ENCODE measurements at regions not wholly inside any gene's neighbourhood (a gene's known extent, or its start where the extent isn't known, plus 50 kb on each side); places are given as distances from the start of the nearest gene placed in this dataset.

- ChIA-PET CTCF (no interaction called here), POLR2A (no interaction called here)
- H3K27ac Mint-ChIP-seq, result no peak overlapping the region
- ATAC-seq (ENCODE audit: low read depth) (no peak), DNase-seq (no peak)
- H3K4me3 Mint-ChIP-seq, result no peak overlapping the region
- intact Hi-C loops (cut with micrococcal nuclease), result no loop called here
- TF ChIP-seq CTCF (IDR thresholded peaks at IDR 0.05), result no peak
- no peaks in the 10 kb centered on the region for H3K9me3 Mint-ChIP-seq
- H3K36me3 Mint-ChIP-seq (ENCODE audit: low read depth), result no peaks in the 10 kb centered on the region
- no peaks in the 10 kb centered on the region for H3K4me1 Mint-ChIP-seq
- H3K27me3 Mint-ChIP-seq, result no peaks in the 10 kb centered on the region
Observed at GRCh38 chr3:106908181-106908938, 468.9 kb upstream of the CCDC54 start.

GRCh38 chr3:106913111-106913698, 464.0 kb upstream of the CCDC54 start:
- no peaks in the 10 kb centered on the region for H3K36me3 Mint-ChIP-seq (ENCODE audit: low read depth)
- H3K4me3 Mint-ChIP-seq, result no peak overlapping the region
- no peak for ATAC-seq (ENCODE audit: low read depth)
- ChIA-PET POLR2A (no interaction called here), CTCF (no interaction called here)
- no peak for TF ChIP-seq CTCF (IDR thresholded peaks at IDR 0.05)
- intact Hi-C loops (cut with micrococcal nuclease), result no loop called here
- DNase-seq, result no peak
- H3K9me3 Mint-ChIP-seq, result no peaks in the 10 kb centered on the region
- H3K4me1 Mint-ChIP-seq, result no peaks in the 10 kb centered on the region
- no peak overlapping the region for H3K27ac Mint-ChIP-seq
- H3K27me3 Mint-ChIP-seq, result peaks cover 3% of the 10 kb centered on the region

DNA sequence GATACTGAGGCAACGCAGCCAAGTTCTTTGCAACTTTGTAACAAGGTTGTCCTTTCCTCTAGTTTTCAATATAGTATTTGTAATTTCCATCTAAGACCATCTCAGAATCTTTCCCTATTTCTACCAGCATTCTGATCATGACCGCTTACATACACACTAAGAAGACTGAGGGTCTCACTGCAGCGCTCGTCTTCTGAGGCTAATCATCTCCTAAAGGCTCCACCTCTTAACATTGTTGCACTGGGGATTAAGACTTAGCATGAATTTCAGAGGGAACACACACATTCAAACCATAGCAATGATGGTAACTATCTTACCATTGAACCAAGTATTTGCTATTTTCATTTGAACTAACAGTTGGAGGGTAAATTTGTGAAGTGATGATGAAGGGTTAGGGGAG, 463.3 kb upstream of the CCDC54 start:
- Mint-ChIP-seq H3K27me3 (peaks cover 3% of the 10 kb centered on the region), H3K9me3 (no peaks in the 10 kb centered on the region), H3K4me1 (no peaks in the 10 kb centered on the region), H3K4me3 (no peak overlapping the region), H3K36me3 (ENCODE audit: low read depth) (no peaks in the 10 kb centered on the region), H3K27ac (no peak overlapping the region)
- intact Hi-C loops (cut with micrococcal nuclease), result no loop called here
- DNase-seq (no peak), ATAC-seq (ENCODE audit: low read depth) (no peak)
- TF ChIP-seq CTCF (IDR thresholded peaks at IDR 0.05), result no peak
- CTCF ChIA-PET, result no interaction called here
- POLR2A ChIA-PET, result no interaction called here

DNA sequence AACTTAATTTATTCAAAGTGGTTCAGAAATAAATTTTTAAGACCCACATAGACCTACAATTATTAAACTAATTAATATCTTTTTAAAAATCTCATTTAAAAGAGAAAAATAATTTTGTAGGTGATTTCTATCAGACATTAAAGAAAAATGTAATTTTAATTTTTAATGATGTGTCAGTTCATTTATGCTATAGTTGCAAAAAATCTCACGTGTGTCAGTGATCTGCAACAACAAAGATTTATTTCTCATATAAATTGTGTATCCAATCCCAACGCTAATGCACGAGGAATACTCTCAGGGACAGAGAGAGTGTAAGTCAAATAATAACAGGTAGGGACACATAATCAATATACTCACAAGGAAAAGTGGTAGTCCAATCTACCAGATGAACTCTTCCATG, 456.6 kb upstream of the CCDC54 start:
- DNase-seq, result no peak
- CTCF ChIA-PET, result no interaction called here

GRCh38 chr3:106929081-106929480, 448.2 kb upstream of the CCDC54 start:
- no peaks in the 10 kb centered on the region for H3K9me3 Mint-ChIP-seq
- ChIA-PET CTCF (no interaction called here), POLR2A (no interaction called here)
- TF ChIP-seq CTCF (IDR thresholded peaks at IDR 0.05), result no peak
- DNase-seq (no peak), ATAC-seq (ENCODE audit: low read depth) (no peak)
- no peaks in the 10 kb centered on the region for H3K36me3 Mint-ChIP-seq (ENCODE audit: low read depth)
- intact Hi-C loops (cut with micrococcal nuclease), result no loop called here
- no peaks in the 10 kb centered on the region for H3K4me1 Mint-ChIP-seq
- no peaks in the 10 kb centered on the region for H3K27me3 Mint-ChIP-seq
- no peak overlapping the region for H3K27ac Mint-ChIP-seq
- H3K4me3 Mint-ChIP-seq, result no peak overlapping the region

More for the DNA sequence above, 456.6 kb upstream of the CCDC54 start:
- Mint-ChIP-seq H3K4me3 (no peak overlapping the region), H3K36me3 (ENCODE audit: low read depth) (no peaks in the 10 kb centered on the region), H3K9me3 (no peaks in the 10 kb centered on the region), H3K27ac (no peak overlapping the region), H3K27me3 (peaks cover 3% of the 10 kb centered on the region), H3K4me1 (no peaks in the 10 kb centered on the region)
- TF ChIP-seq CTCF (IDR thresholded peaks at IDR 0.05), result no peak
- POLR2A ChIA-PET, result no interaction called here
- intact Hi-C loops (cut with micrococcal nuclease), result no loop called here
- no peak for ATAC-seq (ENCODE audit: low read depth)

All from activated B cell treated with CpG ODN at 0.5 μM for 24 hours (primary cell).